Keratinocyte (primary cell): ENCODE measurements at regions not wholly inside any gene's neighbourhood (a gene's known extent, or its start where the extent isn't known, plus 50 kb on each side); places are given as distances from the start of the nearest gene placed in this dataset.

Experiments
- DNase-seq: peaks from one replicate; pipeline ENCODE4 v3.0.0-alpha.2; 2011; ENCODE audit warnings: low read depth, missing footprints, low spot score
- FAIRE-seq: peaks from 2 replicates; lab custom pipeline; 2011; peaks lifted over from hg19 to GRCh38; lab: Jason Lieb, UNC
- H2AFZ ChIP-seq: 2 replicates; pipeline ENCODE4 v1.6.0; 2012; ENCODE audit warnings: low read length, control low read depth, inconsistent platforms; ENCODE audit not compliant: control insufficient read depth
- H3K27ac ChIP-seq: 2 replicates; pipeline ENCODE4 v1.5.1; 2011; ENCODE audit warnings: low read length; ENCODE audit not compliant: control insufficient read depth, insufficient read depth
- H3K27me3 ChIP-seq: 3 replicates; pipeline ENCODE4 v1.6.0; 2011; ENCODE audit warnings: low read length; ENCODE audit not compliant: control insufficient read depth, insufficient read depth; ENCODE audit errors: extremely low read depth
- H3K36me3 ChIP-seq, 2 experiments: 2 replicates in 1 of 2; 3 replicates in 1 of 2; pipeline ENCODE4 v1.5.1; 2011; ENCODE audit warnings: low read length in 2 of 2, mild to moderate bottlenecking in 1 of 2; ENCODE audit not compliant: control insufficient read depth in 2 of 2, insufficient read depth in 2 of 2; ENCODE audit errors: extremely low read depth in 1 of 2
- H3K4me1 ChIP-seq: 3 replicates; pipeline ENCODE4 v1.5.1; 2011; ENCODE audit warnings: low read length; ENCODE audit not compliant: control insufficient read depth, insufficient read depth; ENCODE audit errors: extremely low read depth
- H3K4me2 ChIP-seq: 3 replicates; pipeline ENCODE4 v1.6.0; 2011; ENCODE audit warnings: low read depth, low read length; ENCODE audit not compliant: control insufficient read depth, insufficient read depth; ENCODE audit errors: extremely low read depth
- H3K4me3 ChIP-seq, 3 experiments: fragments of 200-600 bp in 1 of 3; sonication (generic) in 1 of 3; 2 replicates in 2 of 3; 3 replicates in 1 of 3; pipeline ENCODE4 v1.5.1; 2011 to 2016; ENCODE audit warnings: low read length in 3 of 3, mild to moderate bottlenecking in 3 of 3, control low read depth in 2 of 3, inconsistent platforms in 1 of 3, low read depth in 1 of 3, mixed read lengths in 1 of 3, mixed run types in 1 of 3, moderate library complexity in 1 of 3; ENCODE audit not compliant: control insufficient read depth in 2 of 3, insufficient read depth in 2 of 3; ENCODE audit errors: extremely low read depth in 1 of 3
- H3K79me2 ChIP-seq: 2 replicates; pipeline ENCODE4 v1.6.0; 2012; ENCODE audit warnings: low read length; ENCODE audit not compliant: control insufficient read depth, insufficient read depth
- H3K9ac ChIP-seq: 3 replicates; pipeline ENCODE4 v1.6.0; 2011; ENCODE audit warnings: low read length; ENCODE audit not compliant: control insufficient read depth, insufficient read depth; ENCODE audit errors: extremely low read depth
- H3K9me1 ChIP-seq: 3 replicates; pipeline ENCODE4 v1.6.0; 2011; ENCODE audit warnings: low read length; ENCODE audit not compliant: control insufficient read depth, insufficient read depth; ENCODE audit errors: extremely low read depth
- H3K9me3 ChIP-seq: 2 replicates; pipeline ENCODE4 v1.5.1; 2012; ENCODE audit warnings: low read depth, low read length; ENCODE audit not compliant: control insufficient read depth
- H4K20me1 ChIP-seq: 3 replicates; pipeline ENCODE4 v1.6.0; 2011; ENCODE audit warnings: low read length; ENCODE audit not compliant: control insufficient read depth, insufficient read depth; ENCODE audit errors: extremely low read depth
- EZH2 ChIP-seq: IDR thresholded peaks from one replicate; pipeline ENCODE4 v1.6.1; 2012; ENCODE audit warnings: inconsistent platforms, mild to moderate bottlenecking, low read length, moderate library complexity
- dilution Hi-C: fragments of 300-500 bp; cut with MboI; formaldehyde crosslinking; loops from one replicate; pipeline ENCODE4 v1.7.0; 2020; ENCODE audit warnings: low sequenced_read_pairs; ENCODE audit not compliant: extremely low pct_ligation_motif_present
- TF ChIP-seq, protein P1 (sequence below), 3 experiments: IDR thresholded peaks in 1 of 3; conservative IDR thresholded peaks in 1 of 3; optimal IDR thresholded peaks in 1 of 3; 2 replicates in 2 of 3; 3 replicates in 1 of 3; pipeline versions ENCODE3 to v1.5.1; 2011; ENCODE audit warnings: low read length in 3 of 3, mild to moderate bottlenecking in 3 of 3, moderate library complexity in 2 of 3, control low read depth in 1 of 3, inconsistent platforms in 1 of 3; ENCODE audit not compliant: insufficient read depth in 2 of 3; ENCODE audit errors: extremely low read depth in 1 of 3

DNA sequence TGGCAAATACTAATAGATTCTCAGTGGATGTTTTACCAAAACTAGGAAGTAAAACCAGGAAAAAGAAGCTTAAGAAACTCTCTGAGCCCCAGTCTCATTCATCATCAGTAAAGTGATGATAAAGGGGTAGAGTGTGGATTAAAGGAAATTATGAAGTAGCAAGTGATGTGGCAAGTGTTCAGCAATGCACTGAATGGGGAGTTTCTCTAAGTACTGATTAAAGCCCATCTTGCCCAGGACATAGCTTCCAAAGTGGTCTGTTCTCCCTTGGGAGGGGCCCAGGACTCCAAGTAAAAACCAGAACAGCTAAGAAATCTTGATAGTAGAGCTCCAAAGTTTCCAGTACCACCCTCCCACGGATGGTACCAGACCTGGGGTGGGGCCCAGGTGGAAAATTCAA, 137.3 kb downstream of the WNT5A start:
- H3K9ac ChIP-seq: no peak overlapping the region
- no peaks in the 10 kb centered on the region for H3K9me3 ChIP-seq
- no peaks in the 10 kb centered on the region for H3K36me3 ChIP-seq
- H3K79me2 ChIP-seq: no peaks in the 10 kb centered on the region
- H3K4me2 ChIP-seq: no peak overlapping the region
- H3K27me3 ChIP-seq: no peaks in the 10 kb centered on the region
- FAIRE-seq: no peak
- DNase-seq: no peak
- H4K20me1 ChIP-seq: no peaks in the 10 kb centered on the region
- H3K27ac ChIP-seq: no peak overlapping the region
- no peak for TF ChIP-seq EZH2
- TF ChIP-seq, protein P1, sequence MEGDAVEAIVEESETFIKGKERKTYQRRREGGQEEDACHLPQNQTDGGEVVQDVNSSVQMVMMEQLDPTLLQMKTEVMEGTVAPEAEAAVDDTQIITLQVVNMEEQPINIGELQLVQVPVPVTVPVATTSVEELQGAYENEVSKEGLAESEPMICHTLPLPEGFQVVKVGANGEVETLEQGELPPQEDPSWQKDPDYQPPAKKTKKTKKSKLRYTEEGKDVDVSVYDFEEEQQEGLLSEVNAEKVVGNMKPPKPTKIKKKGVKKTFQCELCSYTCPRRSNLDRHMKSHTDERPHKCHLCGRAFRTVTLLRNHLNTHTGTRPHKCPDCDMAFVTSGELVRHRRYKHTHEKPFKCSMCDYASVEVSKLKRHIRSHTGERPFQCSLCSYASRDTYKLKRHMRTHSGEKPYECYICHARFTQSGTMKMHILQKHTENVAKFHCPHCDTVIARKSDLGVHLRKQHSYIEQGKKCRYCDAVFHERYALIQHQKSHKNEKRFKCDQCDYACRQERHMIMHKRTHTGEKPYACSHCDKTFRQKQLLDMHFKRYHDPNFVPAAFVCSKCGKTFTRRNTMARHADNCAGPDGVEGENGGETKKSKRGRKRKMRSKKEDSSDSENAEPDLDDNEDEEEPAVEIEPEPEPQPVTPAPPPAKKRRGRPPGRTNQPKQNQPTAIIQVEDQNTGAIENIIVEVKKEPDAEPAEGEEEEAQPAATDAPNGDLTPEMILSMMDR (optimal IDR thresholded peaks at IDR 0.05 in 1 of 3, IDR thresholded peaks at IDR 0.05 in 1 of 3, conservative IDR thresholded peaks at IDR 0.05 in 1 of 3; ENCODE audit: extremely low read depth in 1 of 3, insufficient read depth in 2 of 3, low read length in 3 of 3): no peak
- H3K4me3 ChIP-seq: no peak overlapping the region
- no peaks in the 10 kb centered on the region for H3K4me1 ChIP-seq
- dilution Hi-C loops: no loop called here
- no peak overlapping the region for H2AFZ ChIP-seq
- H3K9me1 ChIP-seq: no peaks in the 10 kb centered on the region

DNA sequence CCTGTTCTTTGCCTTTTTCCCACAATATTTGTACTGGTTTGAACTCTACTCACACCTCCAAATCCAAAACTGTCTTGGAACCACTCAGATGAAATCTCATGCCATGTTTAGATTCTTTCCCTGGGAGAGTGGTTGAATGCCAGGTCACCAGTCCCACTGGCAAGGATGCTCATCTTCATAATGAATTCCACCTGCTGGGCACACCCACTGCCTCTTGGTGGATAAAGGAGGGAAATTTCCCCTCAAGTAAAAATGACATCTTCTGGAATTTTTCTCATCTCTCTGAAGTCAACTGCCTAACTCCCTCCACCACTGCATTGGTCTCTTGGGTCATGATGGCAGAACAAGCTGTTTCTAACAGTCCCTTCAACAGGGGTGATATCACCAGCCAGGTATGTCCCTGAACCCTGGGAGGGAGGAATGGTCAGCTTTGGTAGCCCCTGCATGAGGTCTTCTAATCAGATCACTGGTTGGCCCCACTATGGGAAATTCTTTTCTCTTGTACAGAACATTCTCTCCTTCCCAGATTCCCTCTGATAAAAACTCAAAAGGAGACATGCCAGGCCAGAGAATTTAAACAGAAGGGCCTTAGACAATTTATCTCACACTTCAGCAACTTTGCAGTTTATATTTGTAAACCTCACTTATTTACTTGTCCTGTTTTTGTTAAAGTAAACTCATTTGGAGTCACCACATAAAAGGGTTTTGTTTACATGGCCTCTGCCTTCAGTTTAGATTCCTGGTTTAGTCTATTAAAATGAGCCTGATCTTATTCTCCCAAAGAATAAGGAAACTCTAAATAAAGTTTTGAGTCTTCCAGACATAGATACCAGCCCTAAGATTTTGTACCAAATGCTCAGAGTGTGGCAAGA, 143.4 kb downstream of the WNT5A start:
- TF ChIP-seq, protein P1 (optimal IDR thresholded peaks at IDR 0.05 in 1 of 3, IDR thresholded peaks at IDR 0.05 in 1 of 3, conservative IDR thresholded peaks at IDR 0.05 in 1 of 3; ENCODE audit: extremely low read depth in 1 of 3, insufficient read depth in 2 of 3, low read length in 3 of 3): no peak
- no peak for TF ChIP-seq EZH2
- no peak for FAIRE-seq

More for the DNA sequence above, 143.4 kb downstream of the WNT5A start:
- dilution Hi-C loops: no loop called here
- no peak overlapping the region for H3K4me2 ChIP-seq
- no peak overlapping the region for H2AFZ ChIP-seq
- no peaks in the 10 kb centered on the region for H3K79me2 ChIP-seq
- no peaks in the 10 kb centered on the region for H4K20me1 ChIP-seq
- H3K9me1 ChIP-seq: no peaks in the 10 kb centered on the region
- peaks cover 3% of the 10 kb centered on the region for H3K27me3 ChIP-seq
- H3K4me3 ChIP-seq: no peak overlapping the region
- no peak overlapping the region for H3K9ac ChIP-seq
- no peak for DNase-seq
- H3K4me1 ChIP-seq: no peaks in the 10 kb centered on the region
- no peaks in the 10 kb centered on the region for H3K36me3 ChIP-seq
- no peak overlapping the region for H3K27ac ChIP-seq
- no peaks in the 10 kb centered on the region for H3K9me3 ChIP-seq
